Progenitor cell of endocrine pancreas (in vitro differentiated cells): ENCODE measurements at regions not wholly inside any gene's neighbourhood (a gene's known extent, or its start where the extent isn't known, plus 50 kb on each side); places are given as distances from the start of the nearest gene placed in this dataset.
A peak's percentile ranks its signal among the peaks of the same experiment; 100 is the strongest.

Experiments used
- DNase-seq: peaks from one replicate; pipeline ENCODE4 v3.0.0; 2021; ENCODE audit warnings: low spot score; ENCODE audit not compliant: unreplicated experiment
- H3K27ac Mint-ChIP-seq: 2 replicates; pipeline ENCODE4 v1.8.0; 2021; ENCODE audit warnings: mild to moderate bottlenecking, moderate library complexity, mixed read lengths
- H3K27me3 Mint-ChIP-seq: 2 replicates; pipeline ENCODE4 v1.8.0; 2021; ENCODE audit warnings: mixed read lengths
- H3K36me3 Mint-ChIP-seq: 2 replicates; pipeline ENCODE4 v1.8.0; 2022; ENCODE audit warnings: mixed read lengths; ENCODE audit not compliant: insufficient read depth
- H3K4me1 Mint-ChIP-seq: 2 replicates; pipeline ENCODE4 v1.8.0; 2021; ENCODE audit warnings: low read depth, mixed read lengths
- H3K4me3 Mint-ChIP-seq: 2 replicates; pipeline ENCODE4 v1.8.0; 2021; ENCODE audit warnings: low read depth, mild to moderate bottlenecking, moderate library complexity, mixed read lengths
- H3K9me3 Mint-ChIP-seq: 2 replicates; pipeline ENCODE4 v1.8.0; 2021; ENCODE audit warnings: low read depth, mixed read lengths
- CTCF ChIP-seq: fragments of 200-600 bp; sonication (generic); IDR thresholded peaks from one replicate; pipeline ENCODE4 v1.5.0; 2021; ENCODE audit warnings: antibody characterized with exemption, mild to moderate bottlenecking; ENCODE audit not compliant: unreplicated experiment

- H3K9me3 Mint-ChIP-seq: no peaks in the 10 kb centered on the region
- peaks cover 13% of the 10 kb centered on the region for H3K4me1 Mint-ChIP-seq
- DNase-seq: no peak
- H3K27ac Mint-ChIP-seq: peak overlapping the region; percentile 16
- H3K36me3 Mint-ChIP-seq: no peaks in the 10 kb centered on the region
- H3K4me3 Mint-ChIP-seq: no peak overlapping the region
- TF ChIP-seq CTCF: no peak
- no peaks in the 10 kb centered on the region for H3K27me3 Mint-ChIP-seq
Observed at GRCh38 chr4:137663251-137664045, 131.2 kb upstream of the PCDH18 start.

GRCh38 chr4:137661693-137662092 lies 129.4 kb upstream of the PCDH18 start:
- Mint-ChIP-seq H3K9me3 (no peaks in the 10 kb centered on the region), H3K27ac (no peak overlapping the region), H3K27me3 (no peaks in the 10 kb centered on the region), H3K36me3 (no peaks in the 10 kb centered on the region), H3K4me3 (no peak overlapping the region), H3K4me1 (peaks cover 13% of the 10 kb centered on the region)
- TF ChIP-seq CTCF: no peak
- no peak for DNase-seq

GRCh38 chr4:137660211-137660610 lies 127.9 kb upstream of the PCDH18 start:
- Mint-ChIP-seq H3K4me3 (no peak overlapping the region), H3K27me3 (no peaks in the 10 kb centered on the region), H3K36me3 (no peaks in the 10 kb centered on the region), H3K4me1 (peaks cover 13% of the 10 kb centered on the region), H3K27ac (no peak overlapping the region), H3K9me3 (no peaks in the 10 kb centered on the region)
- no peak for DNase-seq
- no peak for TF ChIP-seq CTCF

GRCh38 chr4:137659431-137659830 lies 127.1 kb upstream of the PCDH18 start:
- Mint-ChIP-seq H3K9me3 (no peaks in the 10 kb centered on the region), H3K27ac (no peak overlapping the region), H3K4me3 (no peak overlapping the region), H3K27me3 (no peaks in the 10 kb centered on the region), H3K36me3 (no peaks in the 10 kb centered on the region), H3K4me1 (peaks cover 11% of the 10 kb centered on the region)
- no peak for TF ChIP-seq CTCF
- no peak for DNase-seq

- Mint-ChIP-seq H3K36me3 (no peaks in the 10 kb centered on the region), H3K4me1 (no peaks in the 10 kb centered on the region), H3K9me3 (no peaks in the 10 kb centered on the region), H3K27me3 (no peaks in the 10 kb centered on the region), H3K4me3 (no peak overlapping the region), H3K27ac (no peak overlapping the region)
- no peak for DNase-seq
- no peak for TF ChIP-seq CTCF
Observed at GRCh38 chr4:137656661-137657060, 124.4 kb upstream of the PCDH18 start.
